ENCODE measurements at regions not wholly inside any gene's neighbourhood (a gene's known extent, or its start where the extent isn't known, plus 50 kb on each side); places are given as distances from the start of the nearest gene placed in this dataset.

GRCh38 chr6:56345376-56345995 is 98.1 kb upstream of the COL21A1 start:
- Histone ChIP-seq H3K36me3 (ENCODE audit: control insufficient read depth, insufficient read depth, low read length) (no peaks in the 10 kb centered on the region), H3K4me3 (replicated peaks; ENCODE audit: low read depth, low read length) (no peak overlapping the region), H3K27me3 (replicated peaks; ENCODE audit: control insufficient read depth, insufficient read depth, low read length) (no peaks in the 10 kb centered on the region)
- DNase-seq (ENCODE audit: extremely low read depth, insufficient read length), result no peak
- no peak for TF ChIP-seq CTCF (IDR thresholded peaks at IDR 0.05; ENCODE audit: insufficient read depth, low read length, poor library complexity, severe bottlenecking)

- DNase-seq (ENCODE audit: extremely low read depth, insufficient read length), result no peak
- no peak for TF ChIP-seq CTCF (IDR thresholded peaks at IDR 0.05; ENCODE audit: insufficient read depth, low read length, poor library complexity, severe bottlenecking)
- H3K36me3 ChIP-seq (ENCODE audit: control insufficient read depth, insufficient read depth, low read length), result no peaks in the 10 kb centered on the region
- no peaks in the 10 kb centered on the region for H3K27me3 ChIP-seq (replicated peaks; ENCODE audit: control insufficient read depth, insufficient read depth, low read length)
- H3K4me3 ChIP-seq (replicated peaks; ENCODE audit: low read depth, low read length), result no peak overlapping the region
These were observed 95.9 kb upstream of the COL21A1 start for GRCh38 chr6:56343295-56343694.

- no peak for TF ChIP-seq CTCF (IDR thresholded peaks at IDR 0.05; ENCODE audit: insufficient read depth, low read length, poor library complexity, severe bottlenecking)
These were observed 92.1 kb upstream of the COL21A1 start for GRCh38 chr6:56339524-56339923.

GRCh38 chr6:56335726-56336125 is 88.3 kb upstream of the COL21A1 start:
- TF ChIP-seq CTCF (IDR thresholded peaks at IDR 0.05; ENCODE audit: insufficient read depth, low read length, poor library complexity, severe bottlenecking), result no peak
- no peaks in the 10 kb centered on the region for H3K36me3 ChIP-seq (ENCODE audit: control insufficient read depth, insufficient read depth, low read length)
- H3K4me3 ChIP-seq (replicated peaks; ENCODE audit: low read depth, low read length), result no peak overlapping the region
- no peak for DNase-seq (ENCODE audit: extremely low read depth, insufficient read length)
- H3K27me3 ChIP-seq (replicated peaks; ENCODE audit: control insufficient read depth, insufficient read depth, low read length), result no peaks in the 10 kb centered on the region

More at GRCh38 chr6:56339524-56339923, 92.1 kb upstream of the COL21A1 start:
- Histone ChIP-seq H3K36me3 (ENCODE audit: control insufficient read depth, insufficient read depth, low read length) (no peaks in the 10 kb centered on the region), H3K27me3 (replicated peaks; ENCODE audit: control insufficient read depth, insufficient read depth, low read length) (no peaks in the 10 kb centered on the region), H3K4me3 (replicated peaks; ENCODE audit: low read depth, low read length) (no peak overlapping the region)
- DNase-seq (ENCODE audit: extremely low read depth, insufficient read length), result no peak

GRCh38 chr6:56334937-56335336 is 87.6 kb upstream of the COL21A1 start:
- no peak for TF ChIP-seq CTCF (IDR thresholded peaks at IDR 0.05; ENCODE audit: insufficient read depth, low read length, poor library complexity, severe bottlenecking)
- H3K4me3 ChIP-seq (replicated peaks; ENCODE audit: low read depth, low read length), result no peak overlapping the region
- no peaks in the 10 kb centered on the region for H3K27me3 ChIP-seq (replicated peaks; ENCODE audit: control insufficient read depth, insufficient read depth, low read length)
- DNase-seq (ENCODE audit: extremely low read depth, insufficient read length), result no peak
- no peaks in the 10 kb centered on the region for H3K36me3 ChIP-seq (ENCODE audit: control insufficient read depth, insufficient read depth, low read length)

All from GM06990 (cell line).